ENCODE measurements at regions not wholly inside any gene's neighbourhood (a gene's known extent, or its start where the extent isn't known, plus 50 kb on each side); places are given as distances from the start of the nearest gene placed in this dataset.

DNA sequence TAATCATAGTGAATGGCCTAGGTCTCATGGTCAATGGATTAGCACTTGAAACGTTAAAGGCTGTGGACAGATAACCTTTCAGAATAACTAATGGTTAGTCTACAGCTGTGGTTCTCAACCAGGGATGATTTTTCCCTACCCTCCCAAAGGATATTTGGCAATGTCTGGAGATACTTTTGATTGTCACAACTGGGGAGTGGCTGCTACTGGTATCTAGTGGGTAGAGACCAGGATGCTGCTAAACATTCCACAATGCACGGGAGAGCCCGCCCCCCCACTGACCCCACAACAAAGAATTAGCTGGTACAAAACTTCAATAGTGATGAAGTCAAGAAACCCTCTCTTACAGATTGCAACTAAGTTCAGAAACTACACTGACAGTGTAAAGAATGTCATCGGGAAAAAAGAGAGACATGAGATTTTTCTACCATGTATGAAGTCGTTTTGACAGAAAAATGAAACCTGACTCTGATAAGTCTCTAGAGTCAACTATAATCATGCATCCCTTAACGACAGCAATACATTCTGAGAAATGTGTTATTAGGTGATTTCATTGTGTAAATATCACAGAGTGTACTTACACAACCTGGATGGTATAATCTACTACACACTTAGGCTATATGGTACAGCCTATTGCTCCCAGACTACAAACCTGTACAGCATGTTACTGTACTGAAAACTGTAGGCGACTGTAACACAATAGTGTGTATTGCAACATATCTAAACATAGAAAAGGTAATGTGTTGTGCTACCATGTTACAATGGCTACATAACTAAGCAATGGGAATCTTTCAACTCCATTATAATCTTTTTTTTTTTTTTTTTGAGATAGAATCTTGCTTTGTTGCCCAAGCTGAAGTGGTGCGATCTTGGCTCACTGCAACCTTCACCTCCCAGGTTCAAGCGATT is 49.7 kb upstream of the PRDX6 start:
- DNase-seq (no peak), ATAC-seq (no peak)
- Histone ChIP-seq H3K27me3 (no peaks in the 10 kb centered on the region), H3K4me3 (no peak overlapping the region), H3K36me3 (no peaks in the 10 kb centered on the region), H3K27ac (no peak overlapping the region), H3K9me3 (no peaks in the 10 kb centered on the region), H3K4me1 (peaks cover 0 to 36% (median 26%) of the 10 kb centered on the region in 12 donors)
- 75 to 84% (median 76%) methylated on average over 9 of the region's 9 CpGs for WGBS, 4 donors
- intact Hi-C loops (cut with DNase I), result loop anchor here in 5 of 10 donors (5.0 to 10.0 kb wide), 4 partner anchors 47 to 683 kb away; partner anchors contain the start of genes KLHL20 (in 1 of the 5) and PRDX6 (in 1 of the 5)
- TF ChIP-seq, protein P1, sequence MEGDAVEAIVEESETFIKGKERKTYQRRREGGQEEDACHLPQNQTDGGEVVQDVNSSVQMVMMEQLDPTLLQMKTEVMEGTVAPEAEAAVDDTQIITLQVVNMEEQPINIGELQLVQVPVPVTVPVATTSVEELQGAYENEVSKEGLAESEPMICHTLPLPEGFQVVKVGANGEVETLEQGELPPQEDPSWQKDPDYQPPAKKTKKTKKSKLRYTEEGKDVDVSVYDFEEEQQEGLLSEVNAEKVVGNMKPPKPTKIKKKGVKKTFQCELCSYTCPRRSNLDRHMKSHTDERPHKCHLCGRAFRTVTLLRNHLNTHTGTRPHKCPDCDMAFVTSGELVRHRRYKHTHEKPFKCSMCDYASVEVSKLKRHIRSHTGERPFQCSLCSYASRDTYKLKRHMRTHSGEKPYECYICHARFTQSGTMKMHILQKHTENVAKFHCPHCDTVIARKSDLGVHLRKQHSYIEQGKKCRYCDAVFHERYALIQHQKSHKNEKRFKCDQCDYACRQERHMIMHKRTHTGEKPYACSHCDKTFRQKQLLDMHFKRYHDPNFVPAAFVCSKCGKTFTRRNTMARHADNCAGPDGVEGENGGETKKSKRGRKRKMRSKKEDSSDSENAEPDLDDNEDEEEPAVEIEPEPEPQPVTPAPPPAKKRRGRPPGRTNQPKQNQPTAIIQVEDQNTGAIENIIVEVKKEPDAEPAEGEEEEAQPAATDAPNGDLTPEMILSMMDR (IDR thresholded peaks at IDR 0.05), result no peak

Data from heart left ventricle (tissue), 16 donors.